ENCODE measurements at regions not wholly inside any gene's neighbourhood (a gene's known extent, or its start where the extent isn't known, plus 50 kb on each side); places are given as distances from the start of the nearest gene placed in this dataset.

GRCh38 chrX:96002431-96002830 is 682.2 kb upstream of the DIAPH2 start:
- Histone ChIP-seq H3K9me3 (ENCODE audit: control insufficient read depth, insufficient read depth, low read length) (no peaks in the 10 kb centered on the region), H3K36me3 (ENCODE audit: control insufficient read depth, insufficient read depth, low read length) (no peaks in the 10 kb centered on the region), H3K27ac (ENCODE audit: low read length) (no peak overlapping the region), H3K4me1 (ENCODE audit: control insufficient read depth, insufficient read depth, low read length) (no peaks in the 10 kb centered on the region), H3K27me3 (ENCODE audit: control insufficient read depth, insufficient read depth, low read length) (no peaks in the 10 kb centered on the region), H3K4me3 (ENCODE audit: low read length) (no peak overlapping the region)
- WGBS (ENCODE audit: insufficient coverage, insufficient read length): no CpG with 5 or more reads among the region's 5 CpGs
- no peak for DNase-seq (ENCODE audit: low read depth, low spot score)

GRCh38 chrX:96004386-96004785 is 680.3 kb upstream of the DIAPH2 start:
- Histone ChIP-seq H3K9me3 (ENCODE audit: control insufficient read depth, insufficient read depth, low read length) (no peaks in the 10 kb centered on the region), H3K4me3 (ENCODE audit: low read length) (no peak overlapping the region), H3K4me1 (ENCODE audit: control insufficient read depth, insufficient read depth, low read length) (no peaks in the 10 kb centered on the region), H3K27ac (ENCODE audit: low read length) (no peak overlapping the region), H3K36me3 (ENCODE audit: control insufficient read depth, insufficient read depth, low read length) (no peaks in the 10 kb centered on the region), H3K27me3 (ENCODE audit: control insufficient read depth, insufficient read depth, low read length) (no peaks in the 10 kb centered on the region)
- WGBS (ENCODE audit: insufficient coverage, insufficient read length): no CpG with 5 or more reads among the region's 2 CpGs
- DNase-seq (ENCODE audit: low read depth, low spot score): no peak

- DNase-seq (ENCODE audit: low read depth, low spot score): no peak
- Histone ChIP-seq H3K9me3 (ENCODE audit: control insufficient read depth, insufficient read depth, low read length) (no peaks in the 10 kb centered on the region), H3K27ac (ENCODE audit: low read length) (no peak overlapping the region), H3K4me1 (ENCODE audit: control insufficient read depth, insufficient read depth, low read length) (no peaks in the 10 kb centered on the region), H3K27me3 (ENCODE audit: control insufficient read depth, insufficient read depth, low read length) (no peaks in the 10 kb centered on the region), H3K36me3 (ENCODE audit: control insufficient read depth, insufficient read depth, low read length) (no peaks in the 10 kb centered on the region), H3K4me3 (ENCODE audit: low read length) (no peak overlapping the region)
- WGBS (ENCODE audit: insufficient coverage, insufficient read length): no CpG with 5 or more reads among the region's 4 CpGs
Observed at GRCh38 chrX:96006281-96006680, 678.4 kb upstream of the DIAPH2 start.

- no CpG with 5 or more reads among the region's 2 CpGs for WGBS (ENCODE audit: insufficient coverage, insufficient read length)
- no peaks in the 10 kb centered on the region for H3K4me1 ChIP-seq (ENCODE audit: control insufficient read depth, insufficient read depth, low read length)
- H3K9me3 ChIP-seq (ENCODE audit: control insufficient read depth, insufficient read depth, low read length): no peaks in the 10 kb centered on the region
- H3K4me3 ChIP-seq (ENCODE audit: low read length): no peak overlapping the region
- H3K27me3 ChIP-seq (ENCODE audit: control insufficient read depth, insufficient read depth, low read length): no peaks in the 10 kb centered on the region
- no peaks in the 10 kb centered on the region for H3K36me3 ChIP-seq (ENCODE audit: control insufficient read depth, insufficient read depth, low read length)
- no peak overlapping the region for H3K27ac ChIP-seq (ENCODE audit: low read length)
- DNase-seq (ENCODE audit: low read depth, low spot score): no peak
Observed at GRCh38 chrX:96027407-96027806, 657.2 kb upstream of the DIAPH2 start.

- H3K36me3 ChIP-seq (ENCODE audit: control insufficient read depth, insufficient read depth, low read length): no peaks in the 10 kb centered on the region
- WGBS (ENCODE audit: insufficient coverage, insufficient read length): no CpG with 5 or more reads among the region's 2 CpGs
- no peaks in the 10 kb centered on the region for H3K4me1 ChIP-seq (ENCODE audit: control insufficient read depth, insufficient read depth, low read length)
- no peaks in the 10 kb centered on the region for H3K27me3 ChIP-seq (ENCODE audit: control insufficient read depth, insufficient read depth, low read length)
- no peaks in the 10 kb centered on the region for H3K9me3 ChIP-seq (ENCODE audit: control insufficient read depth, insufficient read depth, low read length)
- no peak for DNase-seq (ENCODE audit: low read depth, low spot score)
- no peak overlapping the region for H3K4me3 ChIP-seq (ENCODE audit: low read length)
- H3K27ac ChIP-seq (ENCODE audit: low read length): no peak overlapping the region
Observed at GRCh38 chrX:96052078-96052477, 632.6 kb upstream of the DIAPH2 start.

GRCh38 chrX:96081891-96082290 is 602.8 kb upstream of the DIAPH2 start:
- no peak overlapping the region for H3K4me3 ChIP-seq (ENCODE audit: low read length)
- H3K9me3 ChIP-seq (ENCODE audit: control insufficient read depth, insufficient read depth, low read length): no peaks in the 10 kb centered on the region
- DNase-seq (ENCODE audit: low read depth, low spot score): no peak

GRCh38 chrX:96094616-96095015 is 590.0 kb upstream of the DIAPH2 start:
- H3K4me3 ChIP-seq (ENCODE audit: low read length): no peak overlapping the region
- H3K36me3 ChIP-seq (ENCODE audit: control insufficient read depth, insufficient read depth, low read length): no peaks in the 10 kb centered on the region
- H3K27ac ChIP-seq (ENCODE audit: low read length): no peak overlapping the region
- H3K27me3 ChIP-seq (ENCODE audit: control insufficient read depth, insufficient read depth, low read length): no peaks in the 10 kb centered on the region
- WGBS (ENCODE audit: insufficient coverage, insufficient read length): no CpG with 5 or more reads among the region's 5 CpGs
- DNase-seq (ENCODE audit: low read depth, low spot score): no peak
- no peaks in the 10 kb centered on the region for H3K4me1 ChIP-seq (ENCODE audit: control insufficient read depth, insufficient read depth, low read length)
- no peaks in the 10 kb centered on the region for H3K9me3 ChIP-seq (ENCODE audit: control insufficient read depth, insufficient read depth, low read length)

More at GRCh38 chrX:96081891-96082290, 602.8 kb upstream of the DIAPH2 start:
- no peaks in the 10 kb centered on the region for H3K36me3 ChIP-seq (ENCODE audit: control insufficient read depth, insufficient read depth, low read length)
- H3K27ac ChIP-seq (ENCODE audit: low read length): no peak overlapping the region
- H3K4me1 ChIP-seq (ENCODE audit: control insufficient read depth, insufficient read depth, low read length): no peaks in the 10 kb centered on the region
- H3K27me3 ChIP-seq (ENCODE audit: control insufficient read depth, insufficient read depth, low read length): no peaks in the 10 kb centered on the region

GRCh38 chrX:96098471-96098870 is 586.2 kb upstream of the DIAPH2 start:
- H3K27ac ChIP-seq (ENCODE audit: low read length): no peak overlapping the region
- no peaks in the 10 kb centered on the region for H3K36me3 ChIP-seq (ENCODE audit: control insufficient read depth, insufficient read depth, low read length)
- WGBS (ENCODE audit: insufficient coverage, insufficient read length): no CpG with 5 or more reads among the region's 1 CpG
- no peaks in the 10 kb centered on the region for H3K9me3 ChIP-seq (ENCODE audit: control insufficient read depth, insufficient read depth, low read length)
- H3K27me3 ChIP-seq (ENCODE audit: control insufficient read depth, insufficient read depth, low read length): no peaks in the 10 kb centered on the region
- H3K4me3 ChIP-seq (ENCODE audit: low read length): no peak overlapping the region
- no peaks in the 10 kb centered on the region for H3K4me1 ChIP-seq (ENCODE audit: control insufficient read depth, insufficient read depth, low read length)
- DNase-seq (ENCODE audit: low read depth, low spot score): no peak

- Histone ChIP-seq H3K27me3 (ENCODE audit: control insufficient read depth, insufficient read depth, low read length) (no peaks in the 10 kb centered on the region), H3K36me3 (ENCODE audit: control insufficient read depth, insufficient read depth, low read length) (no peaks in the 10 kb centered on the region), H3K4me1 (ENCODE audit: control insufficient read depth, insufficient read depth, low read length) (no peaks in the 10 kb centered on the region), H3K9me3 (ENCODE audit: control insufficient read depth, insufficient read depth, low read length) (no peaks in the 10 kb centered on the region), H3K27ac (ENCODE audit: low read length) (no peak overlapping the region), H3K4me3 (ENCODE audit: low read length) (no peak overlapping the region)
- no CpG with 5 or more reads among the region's 9 CpGs for WGBS (ENCODE audit: insufficient coverage, insufficient read length)
- no peak for DNase-seq (ENCODE audit: low read depth, low spot score)
Observed at GRCh38 chrX:96102997-96103396, 581.6 kb upstream of the DIAPH2 start.

GRCh38 chrX:96112689-96113088 is 572.0 kb upstream of the DIAPH2 start:
- H3K9me3 ChIP-seq (ENCODE audit: control insufficient read depth, insufficient read depth, low read length): no peaks in the 10 kb centered on the region
- H3K4me1 ChIP-seq (ENCODE audit: control insufficient read depth, insufficient read depth, low read length): no peaks in the 10 kb centered on the region
- no CpG with 5 or more reads among the region's 1 CpG for WGBS (ENCODE audit: insufficient coverage, insufficient read length)
- H3K27ac ChIP-seq (ENCODE audit: low read length): no peak overlapping the region
- DNase-seq (ENCODE audit: low read depth, low spot score): no peak
- no peaks in the 10 kb centered on the region for H3K27me3 ChIP-seq (ENCODE audit: control insufficient read depth, insufficient read depth, low read length)
- H3K36me3 ChIP-seq (ENCODE audit: control insufficient read depth, insufficient read depth, low read length): no peaks in the 10 kb centered on the region
- no peak overlapping the region for H3K4me3 ChIP-seq (ENCODE audit: low read length)

GRCh38 chrX:96126182-96126581 is 558.5 kb upstream of the DIAPH2 start:
- no peaks in the 10 kb centered on the region for H3K4me1 ChIP-seq (ENCODE audit: control insufficient read depth, insufficient read depth, low read length)
- H3K27ac ChIP-seq (ENCODE audit: low read length): no peak overlapping the region
- H3K4me3 ChIP-seq (ENCODE audit: low read length): no peak overlapping the region
- no peaks in the 10 kb centered on the region for H3K36me3 ChIP-seq (ENCODE audit: control insufficient read depth, insufficient read depth, low read length)
- no peak for DNase-seq (ENCODE audit: low read depth, low spot score)
- no peaks in the 10 kb centered on the region for H3K9me3 ChIP-seq (ENCODE audit: control insufficient read depth, insufficient read depth, low read length)
- no peaks in the 10 kb centered on the region for H3K27me3 ChIP-seq (ENCODE audit: control insufficient read depth, insufficient read depth, low read length)

Measured in iPS DF 6.9 (cell line).